Aorta (tissue), 5 donors: ENCODE measurements at regions not wholly inside any gene's neighbourhood (a gene's known extent, or its start where the extent isn't known, plus 50 kb on each side); places are given as distances from the start of the nearest gene placed in this dataset.

ENCODE experiments used
- ATAC-seq: fragments of 200-7000 bp; cut with Tn5 transposase; one replicate; pipeline ENCODE4 v1.9.1; 2022; ENCODE audit warnings: moderate library complexity; ENCODE audit not compliant: low FRiP score
- DNase-seq, 2 donors: peaks; one replicate each; pipeline ENCODE4 v3.0.0-alpha.2; 2020
- H3K27ac ChIP-seq, 2 donors: one replicate each; pipeline ENCODE4 v1.5.1; 2013; ENCODE audit warnings: low read length in 2 of 2, mild to moderate bottlenecking in 2 of 2, moderate library complexity in 2 of 2, control low read depth in 1 of 2, inconsistent platforms in 1 of 2, low read depth in 1 of 2
- H3K27me3 ChIP-seq, 2 donors: one replicate each; pipeline ENCODE4 v1.6.1; 2013; ENCODE audit warnings: control low read depth in 1 of 2, low read length in 1 of 2, mild to moderate bottlenecking in 1 of 2, moderate library complexity in 1 of 2; ENCODE audit not compliant: insufficient read depth in 2 of 2, control insufficient read depth in 1 of 2
- H3K36me3 ChIP-seq, 2 donors: one replicate each; pipeline ENCODE4 v1.6.1; 2013; ENCODE audit warnings: control low read depth in 1 of 2, low read length in 1 of 2, mild to moderate bottlenecking in 1 of 2; ENCODE audit not compliant: insufficient read depth in 2 of 2, control insufficient read depth in 1 of 2
- H3K4me1 ChIP-seq, 2 donors: one replicate each; pipeline ENCODE4 v1.6.1; 2013; ENCODE audit warnings: low read length in 2 of 2, control low read depth in 1 of 2, mild to moderate bottlenecking in 1 of 2, moderate library complexity in 1 of 2; ENCODE audit not compliant: insufficient read depth in 2 of 2, control insufficient read depth in 1 of 2
- H3K4me3 ChIP-seq, 2 donors: one replicate each; pipeline ENCODE4 v1.5.1; 2013; ENCODE audit warnings: low read length in 2 of 2, control low read depth in 1 of 2, mild to moderate bottlenecking in 1 of 2
- H3K9me3 ChIP-seq: one replicate; pipeline ENCODE4 v1.6.1; 2013; ENCODE audit warnings: mild to moderate bottlenecking, low read length; ENCODE audit not compliant: control insufficient read depth
- WGBS, 2 donors: extraction: QIAGEN DNeasy Blood & Tissue Kit; methylation state at CpG; one replicate each; pipeline ENCODE4 v1.1.7; 2013; 5-methylcytosine and 5-hydroxymethylcytosine counted together
- intact Hi-C, 2 donors: fragments of 100-400 bp; cut with DNase I; formaldehyde crosslinking; loops; one replicate each; pipeline versions ENCODE4 v1.14.2 to v1.15.0; 2022
- donor health status: healthy with polysubstance abuse.
- donor health status: Bipolar disorder and iron deficiency.
- donor health status: DM: no; HTN: no; CAD: no.
- donor health status: DM: no; HTN: no; CAD: no.
- donor health status: DM: yes; HTN: yes; CAD: no.

GRCh38 chr10:47071891-47072290 lies 160.7 kb downstream of the PTPN20 start:
- intact Hi-C loops = no loop called here
- no peak for DNase-seq
- no peak overlapping the region for H3K4me3 ChIP-seq
- H3K9me3 ChIP-seq = no peaks in the 10 kb centered on the region
- H3K36me3 ChIP-seq = no peaks in the 10 kb centered on the region
- no peaks in the 10 kb centered on the region for H3K27me3 ChIP-seq
- ATAC-seq = no peak
- no peak overlapping the region for H3K27ac ChIP-seq
- H3K4me1 ChIP-seq = no peaks in the 10 kb centered on the region

GRCh38 chr10:47073967-47074366 lies 162.7 kb downstream of the PTPN20 start:
- H3K4me1 ChIP-seq = no peaks in the 10 kb centered on the region
- WGBS, 2 donors = 92 to 94% methylated on average over 3 of the region's 3 CpGs
- H3K9me3 ChIP-seq = no peaks in the 10 kb centered on the region
- ATAC-seq = no peak
- no peak for DNase-seq
- no peaks in the 10 kb centered on the region for H3K36me3 ChIP-seq
- no peak overlapping the region for H3K4me3 ChIP-seq
- intact Hi-C loops = no loop called here
- no peaks in the 10 kb centered on the region for H3K27me3 ChIP-seq
- no peak overlapping the region for H3K27ac ChIP-seq

GRCh38 chr10:47076949-47077361 lies 165.7 kb downstream of the PTPN20 start:
- ATAC-seq = no peak

GRCh38 chr10:47077386-47077785 lies 166.2 kb downstream of the PTPN20 start:
- no peak for DNase-seq
- 85 to 88% methylated on average over 9 of the region's 9 CpGs for WGBS, 2 donors
- Histone ChIP-seq H3K9me3 (no peaks in the 10 kb centered on the region), H3K27ac (no peak overlapping the region), H3K27me3 (no peaks in the 10 kb centered on the region), H3K36me3 (no peaks in the 10 kb centered on the region), H3K4me3 (no peak overlapping the region), H3K4me1 (no peaks in the 10 kb centered on the region)
- intact Hi-C loops = no loop called here
- no peak for ATAC-seq

More at GRCh38 chr10:47076949-47077361, 165.7 kb downstream of the PTPN20 start:
- no peak for DNase-seq
- Histone ChIP-seq H3K4me3 (no peak overlapping the region), H3K9me3 (no peaks in the 10 kb centered on the region), H3K27me3 (no peaks in the 10 kb centered on the region), H3K4me1 (no peaks in the 10 kb centered on the region), H3K27ac (no peak overlapping the region), H3K36me3 (no peaks in the 10 kb centered on the region)
- WGBS, 2 donors = 83 to 84% methylated on average over 8 of the region's 8 CpGs
- intact Hi-C loops = no loop called here

GRCh38 chr10:47077941-47078340 lies 166.7 kb downstream of the PTPN20 start:
- DNase-seq = no peak
- intact Hi-C loops = no loop called here
- H3K9me3 ChIP-seq = no peaks in the 10 kb centered on the region
- H3K4me1 ChIP-seq = no peaks in the 10 kb centered on the region
- no peak overlapping the region for H3K4me3 ChIP-seq
- no peak overlapping the region for H3K27ac ChIP-seq
- WGBS, 2 donors = 94 to 95% methylated on average over 8 of the region's 8 CpGs
- ATAC-seq = no peak
- no peaks in the 10 kb centered on the region for H3K27me3 ChIP-seq
- H3K36me3 ChIP-seq = no peaks in the 10 kb centered on the region

GRCh38 chr10:47078393-47079203 lies 167.4 kb downstream of the PTPN20 start:
- 89 to 91% methylated on average over 8 of the region's 8 CpGs for WGBS, 2 donors
- Histone ChIP-seq H3K4me1 (no peaks in the 10 kb centered on the region), H3K27ac (no peak overlapping the region), H3K27me3 (no peaks in the 10 kb centered on the region), H3K4me3 (no peak overlapping the region), H3K9me3 (no peaks in the 10 kb centered on the region), H3K36me3 (no peaks in the 10 kb centered on the region)
- ATAC-seq = no peak
- intact Hi-C loops = no loop called here
- no peak for DNase-seq

GRCh38 chr10:47079204-47079580 lies 168.0 kb downstream of the PTPN20 start:
- Histone ChIP-seq H3K4me1 (no peaks in the 10 kb centered on the region), H3K27me3 (no peaks in the 10 kb centered on the region), H3K9me3 (no peaks in the 10 kb centered on the region), H3K4me3 (no peak overlapping the region), H3K27ac (no peak overlapping the region), H3K36me3 (no peaks in the 10 kb centered on the region)
- DNase-seq (no peak), ATAC-seq (no peak)
- WGBS, 2 donors = 93 to 95% methylated on average over 3 of the region's 3 CpGs
- intact Hi-C loops = no loop called here

- Histone ChIP-seq H3K4me1 (no peaks in the 10 kb centered on the region), H3K4me3 (no peak overlapping the region), H3K9me3 (no peaks in the 10 kb centered on the region), H3K27ac (no peak overlapping the region), H3K36me3 (no peaks in the 10 kb centered on the region), H3K27me3 (no peaks in the 10 kb centered on the region)
- ATAC-seq = no peak
- 81 to 85% methylated on average over 4 of the region's 4 CpGs for WGBS, 2 donors
- DNase-seq = no peak
- intact Hi-C loops = no loop called here
Measured at GRCh38 chr10:47081264-47081663, 170.0 kb downstream of the PTPN20 start.

GRCh38 chr10:47082055-47082784 lies 171.0 kb downstream of the PTPN20 start:
- no peaks in the 10 kb centered on the region for H3K27me3 ChIP-seq
- no peaks in the 10 kb centered on the region for H3K9me3 ChIP-seq
- DNase-seq = no peak
- H3K36me3 ChIP-seq = no peaks in the 10 kb centered on the region
- H3K4me3 ChIP-seq = no peak overlapping the region
- H3K4me1 ChIP-seq = no peaks in the 10 kb centered on the region
- H3K27ac ChIP-seq = no peak overlapping the region
- 94 to 97% methylated on average over 12 of the region's 12 CpGs for WGBS, 2 donors
- no peak for ATAC-seq
- intact Hi-C loops = no loop called here
